GM12878 (cell line): ENCODE measurements at regions not wholly inside any gene's neighbourhood (a gene's known extent, or its start where the extent isn't known, plus 50 kb on each side); places are given as distances from the start of the nearest gene placed in this dataset.

Source experiments
- ATAC-seq: fragments of 200-7000 bp; cut with Tn5 transposase; 3 replicates; pipeline ENCODE4 v1.9.1; 2020; ENCODE audit warnings: mild to moderate bottlenecking, moderate library complexity
- BruUV-seq: library from RNA; stranded (reverse); fragments of 400-500 nt; replicated peaks from 2 replicates; lab custom pipeline; 2021; lab: Mats Ljungman, UMichigan
- CTCF ChIA-PET: fragments of 300-600 bp; sonication (Branson Sonifier 250); formaldehyde crosslinking; extraction: SDS; loops from one replicate; lab custom pipeline; 2021; ENCODE audit warnings: inconsistent platforms; lab: Yijun Ruan, JAX
- POLR2A ChIA-PET: fragments of 350-600 bp; formaldehyde crosslinking; extraction: SDS; loops from one replicate; lab custom pipeline; 2021; ENCODE audit warnings: inconsistent platforms; lab: Charles Lee
- RAD21 ChIA-PET: fragments of 300-600 bp; sonication (Branson Sonifier 250); formaldehyde crosslinking; loops from one replicate; lab custom pipeline; 2023; ENCODE audit warnings: antibody characterized with exemption; ENCODE audit not compliant: unreplicated experiment; lab: Charles Lee
- SMC1A ChIA-PET: fragments of 300-600 bp; sonication (Branson Sonifier 250); formaldehyde crosslinking; loops from one replicate; lab custom pipeline; 2023; ENCODE audit not compliant: unreplicated experiment, uncharacterized antibody; lab: Charles Lee
- DNase-seq: peaks from one replicate; pipeline ENCODE4 v3.0.0-alpha.2; 2011; ENCODE audit warnings: low read depth, low spot score
- FAIRE-seq: peaks from 3 replicates; lab custom pipeline; 2011; peaks lifted over from hg19 to GRCh38; lab: Jason Lieb, UNC
- H2AFZ ChIP-seq: 2 replicates; pipeline ENCODE4 v1.6.0; 2011; ENCODE audit warnings: low read depth, low read length, control low read depth; ENCODE audit not compliant: control insufficient read depth
- H3K27ac ChIP-seq: 2 replicates; pipeline ENCODE4 v1.5.1; 2011; ENCODE audit warnings: control low read depth; ENCODE audit not compliant: control insufficient read depth, insufficient read depth
- H3K27me3 ChIP-seq, 2 experiments: replicated peaks in 1 of 2; 2 replicates each; pipeline versions ENCODE4 v1.6.0 to v1.6.1; 2011; ENCODE audit warnings: low read length in 1 of 2; ENCODE audit not compliant: control insufficient read depth in 2 of 2, insufficient read depth in 2 of 2
- H3K36me3 ChIP-seq, 2 experiments: 2 replicates each; pipeline ENCODE4 v1.5.1; 2011; ENCODE audit warnings: low read length in 1 of 2; ENCODE audit not compliant: control insufficient read depth in 2 of 2, insufficient read depth in 2 of 2
- H3K4me1 ChIP-seq: 2 replicates; pipeline ENCODE4 v1.6.1; 2011; ENCODE audit warnings: mild to moderate bottlenecking, low read length, moderate library complexity, mixed read lengths; ENCODE audit not compliant: control insufficient read depth, insufficient read depth
- H3K4me2 ChIP-seq: 2 replicates; pipeline ENCODE4 v1.6.0; 2011; ENCODE audit warnings: control low read depth; ENCODE audit not compliant: control insufficient read depth, insufficient read depth
- H3K4me3 ChIP-seq: fragments of 200-600 bp; sonication (generic); 2 replicates; pipeline ENCODE4 v1.5.1; 2016
- H3K79me2 ChIP-seq: 2 replicates; pipeline ENCODE4 v1.6.0; 2011; ENCODE audit warnings: low read length; ENCODE audit not compliant: control insufficient read depth, insufficient read depth
- H3K9ac ChIP-seq: 2 replicates; pipeline ENCODE4 v1.8.0; 2011; ENCODE audit warnings: low read length, control low read depth, mixed read lengths; ENCODE audit not compliant: control insufficient read depth, insufficient read depth
- H3K9me3 ChIP-seq: replicated peaks from 3 replicates; pipeline ENCODE4 v1.5.1; 2011; ENCODE audit warnings: mild to moderate bottlenecking, low read length; ENCODE audit not compliant: control insufficient read depth, insufficient read depth
- H4K20me1 ChIP-seq: 2 replicates; pipeline ENCODE4 v1.6.0; 2011; ENCODE audit not compliant: control insufficient read depth, insufficient read depth
- FOXM1 ChIP-seq: IDR thresholded peaks from 2 replicates; pipeline ENCODE4 v1.6.1; 2012; ENCODE audit warnings: low read depth, mild to moderate bottlenecking, inconsistent platforms, low read length, moderate library complexity
- IKZF2 ChIP-seq, 2 experiments: fragments of 450-650 bp; IDR thresholded peaks; 2 replicates each; pipeline ENCODE4 v1.6.1; 2017; ENCODE audit warnings: mild to moderate bottlenecking in 2 of 2, moderate library complexity in 2 of 2
- IRF4 ChIP-seq: IDR thresholded peaks from 2 replicates; pipeline ENCODE4 v1.6.1; 2011; ENCODE audit warnings: low read depth, low read length
- KDM1A ChIP-seq: fragments of 200-600 bp; sonication (generic); IDR thresholded peaks from 2 replicates; pipeline ENCODE4 v1.6.1; 2016; ENCODE audit warnings: borderline replicate concordance
- POLR2AphosphoS2 ChIP-seq: IDR thresholded peaks from 2 replicates; pipeline ENCODE4 v1.6.1; 2011; ENCODE audit warnings: low read depth, mild to moderate bottlenecking, low read length, improper control_type of control experiment, moderate library complexity
- POLR2AphosphoS5 ChIP-seq: IDR thresholded peaks from 2 replicates; pipeline ENCODE4 v1.6.1; 2011; ENCODE audit warnings: mild to moderate bottlenecking, low read length, inconsistent platforms
- RAD51 ChIP-seq: fragments of 450-650 bp; IDR thresholded peaks from 2 replicates; pipeline ENCODE4 v1.6.1; 2016; ENCODE audit warnings: moderate library complexity, mild to moderate bottlenecking, inconsistent platforms
- RCOR1 ChIP-seq: conservative IDR thresholded peaks from 2 replicates; pipeline ENCODE4 v1.6.1; 2012; ENCODE audit warnings: low read depth, low read length, improper control_type of control experiment
- SIX5 ChIP-seq: IDR thresholded peaks from 2 replicates; pipeline ENCODE4 v1.6.1; 2011; ENCODE audit warnings: mild to moderate bottlenecking, low read depth, low read length, moderate library complexity; ENCODE audit not compliant: severe bottlenecking
- TCF3 ChIP-seq: IDR thresholded peaks from 2 replicates; pipeline ENCODE4 v1.6.1; 2012; ENCODE audit warnings: low read depth, mild to moderate bottlenecking, low read length, borderline replicate concordance; ENCODE audit not compliant: insufficient read depth
- ZNF207 ChIP-seq: fragments of 450-650 bp; IDR thresholded peaks from 2 replicates; pipeline ENCODE4 v1.6.1; 2014; ENCODE audit warnings: antibody characterized with exemption, mild to moderate bottlenecking, borderline replicate concordance
- WGBS: methylation state at CpG from one replicate; pipeline ENCODE4 v1.1.6; 2016; ENCODE audit warnings: low lambda C conversion rate; ENCODE audit not compliant: insufficient replicate concordance, insufficient coverage; ENCODE audit errors: missing lambda C conversion rate; 5-methylcytosine and 5-hydroxymethylcytosine counted together
- in situ Hi-C: fragments of 300-500 bp; cut with MboI; formaldehyde crosslinking; loops from 9 replicates; pipeline ENCODE4 v1.14.3; 2018; ENCODE audit warnings: mixed read lengths
- intact Hi-C: fragments of 100-400 bp; cut with micrococcal nuclease; formaldehyde crosslinking; loops from one replicate; pipeline ENCODE4 v1.14.2; 2022; ENCODE audit not compliant: unreplicated experiment
- TF ChIP-seq, protein P1 (sequence below): IDR thresholded peaks from 2 replicates; pipeline ENCODE4 v1.6.1; 2012; ENCODE audit warnings: low read depth, low read length, improper control_type of control experiment
- TF ChIP-seq, protein P2 (sequence below): fragments of 450-650 bp; IDR thresholded peaks from 2 replicates; pipeline ENCODE4 v1.6.1; 2017; ENCODE audit warnings: antibody characterized with exemption, mild to moderate bottlenecking, moderate library complexity
- TF ChIP-seq, protein P3 (sequence below): IDR thresholded peaks from 2 replicates; pipeline ENCODE4 v1.6.1; 2011; ENCODE audit warnings: borderline replicate concordance, low read depth, mild to moderate bottlenecking, moderate library complexity, low read length; ENCODE audit not compliant: insufficient read depth, poor library complexity, severe bottlenecking
- TF ChIP-seq, protein P4 (sequence below): IDR thresholded peaks from 2 replicates; pipeline ENCODE4 v1.6.1; 2011; ENCODE audit warnings: low read depth, mild to moderate bottlenecking, low read length, moderate library complexity, borderline replicate concordance; ENCODE audit errors: extremely low read depth

- FAIRE-seq (no peak), ATAC-seq (no peak), DNase-seq (no peak)
- Histone ChIP-seq H3K4me2 (no peak overlapping the region), H3K27me3 (peaks cover 0 to 6% of the 10 kb centered on the region in 2 experiments; a peak in 3 of 4 replicates), H3K9me3 (no peaks in the 10 kb centered on the region), H3K27ac (no peak overlapping the region), H3K4me1 (no peaks in the 10 kb centered on the region), H3K4me3 (no peak overlapping the region), H2AFZ (no peak overlapping the region), H4K20me1 (0 out of 2 replicates have a peak, but pooled peaks cover 3% of the 10 kb centered on the region), H3K79me2 (no peaks in the 10 kb centered on the region), H3K9ac (no peak overlapping the region), H3K36me3 (no peaks in the 10 kb centered on the region)
- ChIA-PET RAD21 (no interaction called here), CTCF (interaction anchor here (1.1 kb wide), 1 partner anchor 78 kb away, joined by 3 read pairs; no protein-coding TSS in a partner anchor), SMC1A (no interaction called here), POLR2A (no interaction called here)
- 6% methylated on average over 8 of the region's 8 CpGs for WGBS
- BruUV-seq: no TSS peak
- intact Hi-C loops: no loop called here
- in situ Hi-C loops: no loop called here
- no peak for TF ChIP-seq FOXM1
- no peak for TF ChIP-seq ZNF207
- no peak for TF ChIP-seq POLR2AphosphoS5
- TF ChIP-seq, protein P1, sequence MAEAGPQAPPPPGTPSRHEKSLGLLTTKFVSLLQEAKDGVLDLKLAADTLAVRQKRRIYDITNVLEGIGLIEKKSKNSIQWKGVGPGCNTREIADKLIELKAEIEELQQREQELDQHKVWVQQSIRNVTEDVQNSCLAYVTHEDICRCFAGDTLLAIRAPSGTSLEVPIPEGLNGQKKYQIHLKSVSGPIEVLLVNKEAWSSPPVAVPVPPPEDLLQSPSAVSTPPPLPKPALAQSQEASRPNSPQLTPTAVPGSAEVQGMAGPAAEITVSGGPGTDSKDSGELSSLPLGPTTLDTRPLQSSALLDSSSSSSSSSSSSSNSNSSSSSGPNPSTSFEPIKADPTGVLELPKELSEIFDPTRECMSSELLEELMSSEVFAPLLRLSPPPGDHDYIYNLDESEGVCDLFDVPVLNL: no peak
- TF ChIP-seq, protein P2, sequence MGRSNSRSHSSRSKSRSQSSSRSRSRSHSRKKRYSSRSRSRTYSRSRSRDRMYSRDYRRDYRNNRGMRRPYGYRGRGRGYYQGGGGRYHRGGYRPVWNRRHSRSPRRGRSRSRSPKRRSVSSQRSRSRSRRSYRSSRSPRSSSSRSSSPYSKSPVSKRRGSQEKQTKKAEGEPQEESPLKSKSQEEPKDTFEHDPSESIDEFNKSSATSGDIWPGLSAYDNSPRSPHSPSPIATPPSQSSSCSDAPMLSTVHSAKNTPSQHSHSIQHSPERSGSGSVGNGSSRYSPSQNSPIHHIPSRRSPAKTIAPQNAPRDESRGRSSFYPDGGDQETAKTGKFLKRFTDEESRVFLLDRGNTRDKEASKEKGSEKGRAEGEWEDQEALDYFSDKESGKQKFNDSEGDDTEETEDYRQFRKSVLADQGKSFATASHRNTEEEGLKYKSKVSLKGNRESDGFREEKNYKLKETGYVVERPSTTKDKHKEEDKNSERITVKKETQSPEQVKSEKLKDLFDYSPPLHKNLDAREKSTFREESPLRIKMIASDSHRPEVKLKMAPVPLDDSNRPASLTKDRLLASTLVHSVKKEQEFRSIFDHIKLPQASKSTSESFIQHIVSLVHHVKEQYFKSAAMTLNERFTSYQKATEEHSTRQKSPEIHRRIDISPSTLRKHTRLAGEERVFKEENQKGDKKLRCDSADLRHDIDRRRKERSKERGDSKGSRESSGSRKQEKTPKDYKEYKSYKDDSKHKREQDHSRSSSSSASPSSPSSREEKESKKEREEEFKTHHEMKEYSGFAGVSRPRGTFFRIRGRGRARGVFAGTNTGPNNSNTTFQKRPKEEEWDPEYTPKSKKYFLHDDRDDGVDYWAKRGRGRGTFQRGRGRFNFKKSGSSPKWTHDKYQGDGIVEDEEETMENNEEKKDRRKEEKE: no peak
- TF ChIP-seq IKZF2 (IDR thresholded peaks at IDR 0.05): no peak
- no peak for TF ChIP-seq SIX5
- TF ChIP-seq, protein P3, sequence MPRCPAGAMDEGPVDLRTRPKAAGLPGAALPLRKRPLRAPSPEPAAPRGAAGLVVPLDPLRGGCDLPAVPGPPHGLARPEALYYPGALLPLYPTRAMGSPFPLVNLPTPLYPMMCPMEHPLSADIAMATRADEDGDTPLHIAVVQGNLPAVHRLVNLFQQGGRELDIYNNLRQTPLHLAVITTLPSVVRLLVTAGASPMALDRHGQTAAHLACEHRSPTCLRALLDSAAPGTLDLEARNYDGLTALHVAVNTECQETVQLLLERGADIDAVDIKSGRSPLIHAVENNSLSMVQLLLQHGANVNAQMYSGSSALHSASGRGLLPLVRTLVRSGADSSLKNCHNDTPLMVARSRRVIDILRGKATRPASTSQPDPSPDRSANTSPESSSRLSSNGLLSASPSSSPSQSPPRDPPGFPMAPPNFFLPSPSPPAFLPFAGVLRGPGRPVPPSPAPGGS: no peak
- no peak for TF ChIP-seq RAD51
- TF ChIP-seq KDM1A: no peak
- no peak for TF ChIP-seq TCF3
- TF ChIP-seq, protein P4, sequence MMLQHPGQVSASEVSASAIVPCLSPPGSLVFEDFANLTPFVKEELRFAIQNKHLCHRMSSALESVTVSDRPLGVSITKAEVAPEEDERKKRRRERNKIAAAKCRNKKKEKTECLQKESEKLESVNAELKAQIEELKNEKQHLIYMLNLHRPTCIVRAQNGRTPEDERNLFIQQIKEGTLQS: no peak
- no peak for TF ChIP-seq POLR2AphosphoS2
- TF ChIP-seq RCOR1: no peak
- TF ChIP-seq IRF4: no peak
Observed at GRCh38 chr1:22248746-22249145, 105.8 kb upstream of the WNT4 start.
